Endothelial cell of umbilical vein (primary cell): ENCODE measurements at regions not wholly inside any gene's neighbourhood (a gene's known extent, or its start where the extent isn't known, plus 50 kb on each side); places are given as distances from the start of the nearest gene placed in this dataset.

Source experiments
- BruUV-seq: library from RNA; stranded (reverse); fragments of 400-500 nt; replicated peaks from 2 replicates; lab custom pipeline; 2021; lab: Mats Ljungman, UMichigan
- CTCF ChIA-PET: fragments of 300-600, 350-600 bp; sonication (Branson Sonifier 250); formaldehyde crosslinking; loops from one replicate; lab custom pipeline; 2021; ENCODE audit warnings: antibody characterized with exemption, inconsistent platforms; lab: Charles Lee
- POLR2A ChIA-PET: fragments of 300-600, 350-600 bp; sonication (Branson Sonifier 250); formaldehyde crosslinking; loops from one replicate; lab custom pipeline; 2021; ENCODE audit warnings: antibody characterized with exemption, inconsistent platforms; lab: Charles Lee
- DNase-seq: peaks from one replicate; pipeline ENCODE4 v3.0.0-alpha.2; 2011; ENCODE audit warnings: low read depth, low spot score
- FAIRE-seq: peaks from 2 replicates; lab custom pipeline; 2011; peaks lifted over from hg19 to GRCh38; lab: Jason Lieb, UNC
- H2AFZ ChIP-seq: 2 replicates; pipeline ENCODE4 v1.6.0; 2012; ENCODE audit warnings: low read depth, low read length, control low read depth, inconsistent platforms
- H3K27ac ChIP-seq: 2 replicates; pipeline ENCODE4 v1.5.1; 2011; ENCODE audit warnings: low read depth, mild to moderate bottlenecking, control low read depth, low read length, moderate library complexity; ENCODE audit not compliant: insufficient read depth
- H3K27me3 ChIP-seq, 2 experiments: 2 replicates each; pipeline versions ENCODE4 v1.6.0 to v1.6.1; 2011; ENCODE audit warnings: low read length in 2 of 2, mixed read lengths in 1 of 2; ENCODE audit not compliant: control insufficient read depth in 2 of 2, insufficient read depth in 2 of 2
- H3K36me3 ChIP-seq, 2 experiments: 2 replicates in 1 of 2; 3 replicates in 1 of 2; pipeline ENCODE4 v1.5.1; 2011; ENCODE audit warnings: low read length in 2 of 2, mild to moderate bottlenecking in 1 of 2, moderate library complexity in 1 of 2; ENCODE audit not compliant: control insufficient read depth in 2 of 2, insufficient read depth in 2 of 2; ENCODE audit errors: extremely low read depth in 1 of 2
- H3K4me1 ChIP-seq: 3 replicates; pipeline ENCODE4 v1.5.1; 2011; ENCODE audit warnings: mild to moderate bottlenecking, low read length; ENCODE audit not compliant: control insufficient read depth, insufficient read depth; ENCODE audit errors: extremely low read depth
- H3K4me2 ChIP-seq: 2 replicates; pipeline ENCODE4 v1.6.1; 2011; ENCODE audit warnings: low read length, control low read depth, mixed read lengths; ENCODE audit not compliant: insufficient read depth
- H3K4me3 ChIP-seq, 3 experiments: fragments of 200-600 bp in 1 of 3; sonication (generic), shearing (Covaris generic) in 1 of 3; replicated peaks in 1 of 3; 2 replicates each; pipeline ENCODE4 v1.5.1; 2011 to 2016; ENCODE audit warnings: control low read depth in 3 of 3, low read length in 3 of 3, mild to moderate bottlenecking in 2 of 3, inconsistent platforms in 1 of 3, low read depth in 1 of 3, moderate library complexity in 1 of 3; ENCODE audit not compliant: insufficient read depth in 1 of 3
- H3K79me2 ChIP-seq: 2 replicates; pipeline ENCODE4 v1.6.0; 2012; ENCODE audit warnings: low read length, inconsistent platforms; ENCODE audit not compliant: control insufficient read depth, insufficient read depth
- H3K9ac ChIP-seq: replicated peaks from 2 replicates; pipeline ENCODE3; 2011; ENCODE audit warnings: low read length, control low read depth; ENCODE audit not compliant: insufficient read depth; ENCODE audit errors: extremely low read depth
- H3K9me1 ChIP-seq: replicated peaks from 3 replicates; pipeline ENCODE4 v1.6.0; 2011; ENCODE audit warnings: mild to moderate bottlenecking, low read length; ENCODE audit not compliant: control insufficient read depth, insufficient read depth; ENCODE audit errors: extremely low read depth
- H3K9me3 ChIP-seq: replicated peaks from 2 replicates; pipeline ENCODE4 v1.5.1; 2012; ENCODE audit warnings: low read length, inconsistent platforms; ENCODE audit not compliant: control insufficient read depth, insufficient read depth
- H4K20me1 ChIP-seq: replicated peaks from 2 replicates; pipeline ENCODE3; 2011; ENCODE audit warnings: mild to moderate bottlenecking, low read length; ENCODE audit not compliant: control insufficient read depth, insufficient read depth; ENCODE audit errors: extremely low read depth
- CTCF ChIP-seq, 2 donors: IDR thresholded peaks; 1 replicate in 1 of 2; 2 replicates in 1 of 2; pipeline ENCODE4 v1.5.1; 2011; ENCODE audit warnings: low read length in 2 of 2, mild to moderate bottlenecking in 2 of 2, moderate library complexity in 2 of 2, control low read depth in 1 of 2, inconsistent platforms in 1 of 2, low read depth in 1 of 2; ENCODE audit not compliant: insufficient read depth in 1 of 2; ENCODE audit errors: extremely low read depth in 1 of 2
- EZH2 ChIP-seq: IDR thresholded peaks from 2 replicates; pipeline ENCODE4 v1.6.1; 2012; ENCODE audit warnings: borderline replicate concordance, low read depth, mild to moderate bottlenecking, moderate library complexity, low read length, inconsistent platforms; ENCODE audit not compliant: severe bottlenecking
- FOS ChIP-seq: IDR thresholded peaks from 2 replicates; pipeline ENCODE4 v1.6.1; 2011; ENCODE audit warnings: mild to moderate bottlenecking, low read length, moderate library complexity, borderline replicate concordance; ENCODE audit not compliant: insufficient read depth
- GATA2 ChIP-seq: IDR thresholded peaks from 2 replicates; pipeline ENCODE4 v1.7.0; 2011; ENCODE audit warnings: low read depth, mild to moderate bottlenecking, moderate library complexity, mixed read lengths, low read length; ENCODE audit not compliant: insufficient read length, insufficient read depth
- JUN ChIP-seq: IDR thresholded peaks from 2 replicates; pipeline ENCODE4 v1.6.1; 2011; ENCODE audit warnings: borderline replicate concordance, low read depth; ENCODE audit not compliant: insufficient read length, insufficient read depth
- MAX ChIP-seq: IDR thresholded peaks from 2 replicates; pipeline ENCODE4 v1.6.1; 2011; ENCODE audit not compliant: insufficient read depth, insufficient read length
- MYC ChIP-seq: IDR thresholded peaks from one replicate; pipeline ENCODE4 v1.6.1; 2011; ENCODE audit warnings: mild to moderate bottlenecking, low read depth, low read length
- POLR2A ChIP-seq: IDR thresholded peaks from 2 replicates; pipeline ENCODE4 v1.6.1; 2012; ENCODE audit warnings: low read depth, mild to moderate bottlenecking, control low read depth, low read length
- POLR2AphosphoS5 ChIP-seq: IDR thresholded peaks from 2 replicates; pipeline ENCODE4 v1.6.1; 2012; ENCODE audit warnings: low read depth, mild to moderate bottlenecking, control low read depth, low read length, moderate library complexity; ENCODE audit not compliant: insufficient read depth
- dilution Hi-C: fragments of 300-500 bp; cut with MboI; formaldehyde crosslinking; loops from one replicate; pipeline ENCODE4 v1.15.0; 2019; ENCODE audit warnings: low sequenced_read_pairs; ENCODE audit not compliant: extremely low pct_ligation_motif_present
- intact Hi-C: fragments of 100-400 bp; cut with micrococcal nuclease; formaldehyde crosslinking; loops from one replicate; pipeline ENCODE4 v1.10.0; 2022

- Histone ChIP-seq H3K4me1 (no peaks in the 10 kb centered on the region), H3K9me1 (no peaks in the 10 kb centered on the region), H3K79me2 (no peaks in the 10 kb centered on the region), H2AFZ (no peak overlapping the region), H3K27ac (no peak overlapping the region), H3K9me3 (peaks cover 2% of the 10 kb centered on the region), H3K9ac (no peak overlapping the region), H3K4me2 (no peak overlapping the region), H4K20me1 (no peaks in the 10 kb centered on the region), H3K27me3 (no peaks in the 10 kb centered on the region), H3K4me3 (no peak overlapping the region), H3K36me3 (no peaks in the 10 kb centered on the region)
- DNase-seq (no peak), FAIRE-seq (no peak)
- BruUV-seq: no TSS peak
- dilution Hi-C loops (no loop called here), intact Hi-C loops (no loop called here)
- CTCF ChIA-PET: no interaction called here
- no peak for TF ChIP-seq JUN
- no peak for TF ChIP-seq POLR2A
- no peak for TF ChIP-seq EZH2
- no peak for TF ChIP-seq MAX
- TF ChIP-seq CTCF (IDR thresholded peaks at IDR 0.05; ENCODE audit: extremely low read depth in 1 of 2, insufficient read depth in 1 of 2, low read depth in 1 of 2, low read length in 2 of 2): no peak
- TF ChIP-seq GATA2: no peak
- TF ChIP-seq FOS: no peak
- no peak for TF ChIP-seq POLR2AphosphoS5
- TF ChIP-seq MYC: no peak
- POLR2A ChIA-PET: no interaction called here
Observed at GRCh38 chr2:219824996-219825395, 197.6 kb downstream of the SLC4A3 start.
